ENCODE measurements at regions not wholly inside any gene's neighbourhood (a gene's known extent, or its start where the extent isn't known, plus 50 kb on each side); places are given as distances from the start of the nearest gene placed in this dataset.

- no peak for DNase-seq (ENCODE audit: low read depth, low spot score)
- in situ Hi-C loops (cut with HindIII; ENCODE audit: low sequenced_read_pairs), result no loop called here
Measured at GRCh38 chr10:57846307-57847065, 421.2 kb downstream of the IPMK start.

DNA sequence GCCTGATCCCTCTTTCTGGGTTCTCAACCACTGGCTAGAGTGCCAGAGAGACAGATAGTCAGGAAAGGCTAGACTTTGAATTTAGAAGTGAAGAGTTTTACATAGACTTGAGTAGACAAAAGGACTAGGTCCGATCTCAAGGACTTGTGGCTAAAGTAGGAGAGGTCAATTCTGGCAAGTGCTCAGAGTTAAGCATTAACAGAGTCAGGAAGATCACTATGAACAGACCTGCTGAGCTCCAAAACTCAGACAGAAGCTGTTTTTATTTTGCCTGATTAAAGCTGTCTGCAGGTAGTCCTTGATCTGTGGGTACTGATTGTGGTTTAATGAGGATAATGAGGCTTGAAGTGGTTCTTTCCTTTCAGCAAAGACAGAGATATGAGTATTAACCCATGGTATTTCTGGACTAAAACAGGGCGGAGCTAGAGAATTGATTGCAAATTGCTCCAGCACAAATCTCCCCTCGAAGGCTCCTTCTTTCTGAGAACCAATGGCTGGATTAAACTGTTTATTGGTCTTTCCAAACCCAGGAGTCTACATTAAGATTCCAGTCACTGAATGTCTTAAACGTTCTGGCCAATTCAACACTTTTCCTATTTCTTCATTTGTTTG, 423.2 kb downstream of the IPMK start:
- in situ Hi-C loops (cut with HindIII; ENCODE audit: low sequenced_read_pairs), result no loop called here
- H3K4me3 ChIP-seq (ENCODE audit: low read depth, low read length), result no peak overlapping the region
- no peak for DNase-seq (ENCODE audit: low read depth, low spot score)
- TF ChIP-seq CTCF (IDR thresholded peaks at IDR 0.05; ENCODE audit: low read depth, low read length), result no peak

More at GRCh38 chr10:57846307-57847065, 421.2 kb downstream of the IPMK start:
- TF ChIP-seq CTCF (IDR thresholded peaks at IDR 0.05; ENCODE audit: low read depth, low read length), result no peak
- H3K4me3 ChIP-seq (ENCODE audit: low read depth, low read length), result no peak overlapping the region

DNA sequence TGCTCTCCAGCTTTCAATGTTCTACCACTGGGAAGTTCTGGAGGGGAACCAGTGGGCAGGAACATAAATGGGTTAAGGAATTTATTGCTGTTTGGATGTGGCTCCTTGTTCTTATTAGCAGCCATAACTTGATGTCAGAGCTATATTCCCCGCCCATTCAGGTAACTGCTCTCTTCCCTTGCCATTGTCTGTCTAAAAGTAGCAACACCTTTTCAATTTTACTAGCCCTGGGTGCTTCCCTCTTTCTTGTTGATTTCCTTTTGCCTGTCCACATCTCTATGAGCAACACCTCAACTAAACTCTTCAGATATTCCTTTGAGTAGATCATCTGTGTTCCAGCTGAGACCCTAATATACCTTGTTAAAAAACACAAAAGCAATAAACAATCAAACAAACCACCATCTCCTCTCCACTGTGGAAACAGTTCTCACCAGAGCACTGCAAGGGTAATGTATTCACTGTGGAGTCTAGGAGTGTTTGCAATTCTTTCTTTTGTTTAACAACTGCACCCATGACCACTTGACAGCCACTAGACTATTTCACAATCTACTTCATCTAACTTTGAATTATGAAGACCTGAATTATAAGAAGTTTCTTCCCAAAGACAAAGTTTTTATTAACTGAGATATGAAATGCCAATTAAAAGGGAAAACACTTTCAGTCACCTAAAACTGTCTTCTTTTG, 436.7 kb downstream of the IPMK start:
- no peak for TF ChIP-seq CTCF (IDR thresholded peaks at IDR 0.05; ENCODE audit: low read depth, low read length)
- in situ Hi-C loops (cut with HindIII; ENCODE audit: low sequenced_read_pairs), result no loop called here
- DNase-seq (ENCODE audit: low read depth, low spot score), result no peak
- no peak overlapping the region for H3K4me3 ChIP-seq (ENCODE audit: low read depth, low read length)

- H3K4me3 ChIP-seq (ENCODE audit: low read depth, low read length), result no peak overlapping the region
- DNase-seq (ENCODE audit: low read depth, low spot score), result no peak
- TF ChIP-seq CTCF (IDR thresholded peaks at IDR 0.05; ENCODE audit: low read depth, low read length), result no peak
- in situ Hi-C loops (cut with HindIII; ENCODE audit: low sequenced_read_pairs), result no loop called here
Measured at GRCh38 chr10:57825015-57825414, 442.7 kb downstream of the IPMK start.

DNA sequence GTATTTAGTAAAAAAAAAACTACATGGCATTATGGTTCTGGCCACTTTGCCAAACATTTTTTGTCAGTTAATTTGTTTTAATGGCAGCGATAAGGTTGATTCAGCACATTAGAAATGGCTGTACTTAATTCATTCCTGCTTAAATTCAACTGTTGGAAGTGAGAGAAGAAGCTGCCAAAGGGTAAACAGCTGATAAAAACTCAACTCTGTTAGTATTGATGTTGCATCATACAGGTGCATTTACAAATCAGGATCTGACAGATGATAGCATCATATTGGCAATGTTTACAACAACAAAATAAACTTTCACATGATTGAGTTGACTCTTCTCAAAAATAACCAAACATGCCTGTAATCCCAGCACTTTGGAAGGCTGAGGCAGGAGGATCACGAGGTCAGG, 444.3 kb downstream of the IPMK start:
- in situ Hi-C loops (cut with HindIII; ENCODE audit: low sequenced_read_pairs), result no loop called here
- H3K4me3 ChIP-seq (ENCODE audit: low read depth, low read length), result no peak overlapping the region
- TF ChIP-seq CTCF (IDR thresholded peaks at IDR 0.05; ENCODE audit: low read depth, low read length), result no peak
- no peak for DNase-seq (ENCODE audit: low read depth, low spot score)

- DNase-seq (ENCODE audit: low read depth, low spot score), result no peak
- in situ Hi-C loops (cut with HindIII; ENCODE audit: low sequenced_read_pairs), result no loop called here
- TF ChIP-seq CTCF (IDR thresholded peaks at IDR 0.05; ENCODE audit: low read depth, low read length), result no peak
- H3K4me3 ChIP-seq (ENCODE audit: low read depth, low read length), result no peak overlapping the region
Measured at GRCh38 chr10:57822965-57823364, 444.7 kb downstream of the IPMK start.

Data from astrocyte of the spinal cord (primary cell).